NCI-H1105 treated with DMSO at 0.1 percent for 48 hours (cell line): ENCODE measurements at regions not wholly inside any gene's neighbourhood (a gene's known extent, or its start where the extent isn't known, plus 50 kb on each side); places are given as distances from the start of the nearest gene placed in this dataset.

Experiments
- DNase-seq: peaks from one replicate; lab custom pipeline; 2025; lab: John Stamatoyannopoulos, UW

GRCh38 chr5:18048449-18048848 is 414.2 kb downstream of the TAF11L14 start:
- no peak for DNase-seq

GRCh38 chr5:18050345-18050744 is 416.1 kb downstream of the TAF11L14 start:
- DNase-seq = no peak

- DNase-seq = no peak
These were observed 416.5 kb downstream of the TAF11L14 start for GRCh38 chr5:18050776-18051175.

GRCh38 chr5:18051953-18052352 is 417.7 kb downstream of the TAF11L14 start:
- DNase-seq = no peak

- DNase-seq = no peak
These were observed 418.3 kb downstream of the TAF11L14 start for GRCh38 chr5:18052569-18052968.

GRCh38 chr5:18057725-18058124 is 423.5 kb downstream of the TAF11L14 start:
- DNase-seq = no peak

- no peak for DNase-seq
These were observed 433.4 kb downstream of the TAF11L14 start for GRCh38 chr5:18067615-18068014.

- no peak for DNase-seq
These were observed 434.6 kb downstream of the TAF11L14 start for GRCh38 chr5:18068826-18069225.

- DNase-seq = no peak
These were observed 435.5 kb downstream of the TAF11L14 start for GRCh38 chr5:18069790-18070189.

- DNase-seq = no peak
These were observed 438.3 kb downstream of the TAF11L14 start for GRCh38 chr5:18072600-18072999.

- DNase-seq = no peak
These were observed 440.7 kb downstream of the TAF11L14 start for GRCh38 chr5:18074961-18075360.

- no peak for DNase-seq
These were observed 443.9 kb downstream of the TAF11L14 start for GRCh38 chr5:18078157-18078556.

- DNase-seq = no peak
These were observed 445.6 kb downstream of the TAF11L14 start for GRCh38 chr5:18079831-18080230.

- no peak for DNase-seq
These were observed 453.8 kb downstream of the TAF11L14 start for GRCh38 chr5:18088020-18088579.

GRCh38 chr5:18090177-18090576 is 455.9 kb downstream of the TAF11L14 start:
- no peak for DNase-seq

GRCh38 chr5:18091142-18091541 is 456.9 kb downstream of the TAF11L14 start:
- no peak for DNase-seq

GRCh38 chr5:18091758-18092157 is 457.5 kb downstream of the TAF11L14 start:
- DNase-seq = no peak

- no peak for DNase-seq
These were observed 460.8 kb downstream of the TAF11L14 start for GRCh38 chr5:18095061-18095460.

GRCh38 chr5:18097817-18098216 is 463.6 kb downstream of the TAF11L14 start:
- DNase-seq = no peak

GRCh38 chr5:18098691-18099090 is 464.4 kb downstream of the TAF11L14 start:
- DNase-seq = no peak

- DNase-seq = no peak
These were observed 465.0 kb downstream of the TAF11L14 start for GRCh38 chr5:18099261-18099660.

- DNase-seq = no peak
These were observed 467.3 kb downstream of the TAF11L14 start for GRCh38 chr5:18101532-18101931.

GRCh38 chr5:18102733-18103132 is 468.5 kb downstream of the TAF11L14 start:
- DNase-seq = no peak

GRCh38 chr5:18105449-18105848 is 471.2 kb downstream of the TAF11L14 start:
- no peak for DNase-seq
